Stimulated activated naive CD8-positive, alpha-beta T cell treated with anti-CD3 and anti-CD28 coated beads, Interleukin-15, amount 100 ng/mL, for 72 hours (primary cell): ENCODE measurements at regions not wholly inside any gene's neighbourhood (a gene's known extent, or its start where the extent isn't known, plus 50 kb on each side); places are given as distances from the start of the nearest gene placed in this dataset.
"Not testable (repeated sequence)": the region's sequence is repeated elsewhere in the genome, so short reads cannot be mapped to it uniquely, and the experiment has no call there.

Source experiments
- ATAC-seq: fragments of 150-1000 bp; cut with Tn5 transposase; 2 replicates; pipeline ENCODE4 v1.10.0; 2021; ENCODE audit warnings: mild to moderate bottlenecking, moderate library complexity
- DNase-seq, 2 donors: peaks; one replicate each; pipeline ENCODE4 v3.0.0; 2021 to 2022
- H3K27ac Mint-ChIP-seq, 2 donors: one replicate each; pipeline ENCODE4 v1.8.0; 2022; ENCODE audit warnings: mild to moderate bottlenecking in 2 of 2, mixed read lengths in 2 of 2, moderate library complexity in 2 of 2
- H3K27me3 Mint-ChIP-seq: one replicate; pipeline ENCODE4 v1.8.0; 2022; ENCODE audit warnings: mixed read lengths
- H3K4me1 Mint-ChIP-seq: one replicate; pipeline ENCODE4 v1.8.0; 2022; ENCODE audit warnings: mild to moderate bottlenecking, mixed read lengths
- H3K4me3 Mint-ChIP-seq, 2 donors: one replicate each; pipeline ENCODE4 v1.8.0; 2022; ENCODE audit warnings: mild to moderate bottlenecking in 2 of 2, mixed read lengths in 2 of 2, moderate library complexity in 1 of 2
- H3K9me3 Mint-ChIP-seq, 2 donors: one replicate each; pipeline ENCODE4 v1.8.0; 2022; ENCODE audit warnings: mixed read lengths in 2 of 2

DNA sequence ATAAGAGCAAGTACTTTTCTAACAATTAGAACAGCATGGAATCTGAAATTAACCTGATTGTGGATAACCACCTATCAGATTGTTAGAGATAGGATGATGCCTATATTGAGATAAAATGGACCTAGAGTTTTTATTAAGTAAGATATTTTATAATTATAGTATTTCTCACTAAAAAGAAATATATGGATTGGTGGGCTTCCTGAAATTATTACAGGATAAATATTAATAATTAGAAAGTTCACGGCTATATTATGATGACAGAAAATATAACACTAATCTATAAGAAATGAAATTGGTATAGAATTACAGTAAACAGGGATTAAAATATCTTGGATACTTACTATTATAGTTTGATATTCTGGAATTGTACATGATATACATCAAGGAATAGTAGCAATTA is 378.0 kb upstream of the SPRY2 start:
- Mint-ChIP-seq H3K4me1 (no peaks in the 10 kb centered on the region), H3K27me3 (no peaks in the 10 kb centered on the region), H3K9me3 (peaks cover 0 to 8% of the 10 kb centered on the region in 2 donors), H3K27ac (no peak overlapping the region), H3K4me3 (no peak overlapping the region)
- no peak for ATAC-seq
- no peak for DNase-seq

DNA sequence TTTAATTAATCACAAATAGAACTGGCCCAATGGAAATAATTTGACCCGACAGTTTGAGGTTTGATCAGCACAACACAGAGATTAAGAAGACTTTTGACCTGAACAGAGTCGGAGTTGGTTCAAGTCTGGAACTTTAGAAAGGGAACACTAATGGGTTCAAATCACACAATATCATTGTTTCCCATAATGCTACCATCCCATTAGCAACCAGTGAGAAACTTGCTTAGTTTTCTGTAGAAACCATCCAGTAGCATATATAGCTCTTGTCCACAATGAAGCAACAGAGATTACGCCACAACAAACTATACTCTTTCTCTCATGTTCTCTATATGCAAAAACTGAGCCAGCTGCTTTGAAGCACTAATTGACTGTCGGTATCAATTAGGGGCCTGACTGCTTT is 376.9 kb upstream of the SPRY2 start:
- DNase-seq (no peak), ATAC-seq (no peak)
- Mint-ChIP-seq H3K4me1 (no peaks in the 10 kb centered on the region), H3K9me3 (peaks cover 4 to 8% of the 10 kb centered on the region in 2 donors), H3K27ac (no peak overlapping the region), H3K27me3 (no peaks in the 10 kb centered on the region), H3K4me3 (no peak overlapping the region)

DNA sequence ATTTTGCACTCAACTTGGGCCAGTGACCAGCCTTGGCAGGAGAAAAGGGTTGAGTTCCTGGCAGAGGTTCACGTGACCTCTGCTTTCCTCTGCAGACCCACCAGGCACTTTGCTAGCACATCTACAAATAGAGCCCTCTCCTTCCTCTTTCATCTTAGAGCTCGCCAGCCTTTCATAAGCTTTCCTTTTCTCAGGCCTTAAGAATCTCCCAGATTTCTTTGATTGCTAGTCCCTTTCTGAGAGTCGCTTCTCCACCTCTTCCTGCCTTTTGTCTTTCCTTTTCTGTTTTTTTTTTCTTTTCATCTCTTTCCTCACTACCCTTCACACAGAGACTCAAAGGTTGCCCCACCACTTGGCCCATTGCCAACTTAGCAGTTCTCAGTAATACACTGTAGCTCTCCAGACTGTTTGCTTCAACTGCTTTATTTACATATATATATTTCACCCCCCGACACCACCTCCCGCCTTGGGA is 375.7 kb upstream of the SPRY2 start:
- Mint-ChIP-seq H3K9me3 (peaks cover 4 to 8% of the 10 kb centered on the region in 2 donors), H3K4me1 (no peaks in the 10 kb centered on the region), H3K27ac (no peak overlapping the region), H3K4me3 (no peak overlapping the region), H3K27me3 (no peaks in the 10 kb centered on the region)
- ATAC-seq (no peak), DNase-seq (no peak)

DNA sequence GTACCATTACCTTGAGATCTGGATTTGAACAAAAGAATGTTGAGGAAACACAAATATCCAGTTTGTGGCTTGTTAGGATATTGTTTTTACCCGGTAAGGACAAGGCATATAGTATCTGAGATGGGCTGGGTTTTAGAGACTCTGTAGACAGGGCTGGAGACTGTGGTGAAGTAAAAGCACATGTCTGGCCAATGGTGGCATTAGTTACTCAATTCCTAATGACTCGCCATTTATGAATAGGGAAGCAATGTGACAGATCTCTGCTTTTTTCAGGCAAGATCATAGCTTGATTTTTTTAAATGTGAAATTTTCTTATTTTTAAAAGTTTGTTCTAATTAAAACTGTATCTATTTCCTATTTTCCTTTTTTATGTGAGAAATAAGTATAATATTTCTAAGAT is 371.1 kb upstream of the SPRY2 start:
- Mint-ChIP-seq H3K27ac (no peak overlapping the region), H3K4me1 (no peaks in the 10 kb centered on the region), H3K4me3 (no peak overlapping the region), H3K27me3 (no peaks in the 10 kb centered on the region), H3K9me3 (peaks cover 7 to 8% of the 10 kb centered on the region in 2 donors)
- ATAC-seq (no peak), DNase-seq (no peak)

DNA sequence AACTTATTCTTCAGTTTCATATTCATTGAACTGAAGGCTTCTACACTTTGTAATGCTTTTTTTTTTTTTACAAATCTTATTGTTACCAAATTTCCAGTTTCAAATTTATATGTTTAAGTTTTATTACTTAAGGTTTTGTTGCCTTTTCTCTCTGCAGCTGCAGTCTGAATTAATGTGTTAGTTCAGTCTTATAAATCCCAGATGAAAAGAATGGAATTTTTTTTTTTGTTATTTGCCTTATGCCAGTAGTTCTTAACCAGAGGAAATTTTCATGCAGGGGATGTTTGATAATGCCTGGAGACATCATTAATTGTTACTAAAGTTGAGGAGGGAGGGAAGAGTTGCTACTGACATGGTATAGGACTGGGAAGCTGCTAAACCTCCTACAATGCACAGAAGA is 367.9 kb upstream of the SPRY2 start:
- Mint-ChIP-seq H3K4me1 (no peaks in the 10 kb centered on the region), H3K27ac (no peak overlapping the region), H3K4me3 (no peak overlapping the region), H3K9me3 (peaks cover 0 to 7% of the 10 kb centered on the region in 2 donors), H3K27me3 (no peaks in the 10 kb centered on the region)
- ATAC-seq, result no peak
- DNase-seq, result no peak

DNA sequence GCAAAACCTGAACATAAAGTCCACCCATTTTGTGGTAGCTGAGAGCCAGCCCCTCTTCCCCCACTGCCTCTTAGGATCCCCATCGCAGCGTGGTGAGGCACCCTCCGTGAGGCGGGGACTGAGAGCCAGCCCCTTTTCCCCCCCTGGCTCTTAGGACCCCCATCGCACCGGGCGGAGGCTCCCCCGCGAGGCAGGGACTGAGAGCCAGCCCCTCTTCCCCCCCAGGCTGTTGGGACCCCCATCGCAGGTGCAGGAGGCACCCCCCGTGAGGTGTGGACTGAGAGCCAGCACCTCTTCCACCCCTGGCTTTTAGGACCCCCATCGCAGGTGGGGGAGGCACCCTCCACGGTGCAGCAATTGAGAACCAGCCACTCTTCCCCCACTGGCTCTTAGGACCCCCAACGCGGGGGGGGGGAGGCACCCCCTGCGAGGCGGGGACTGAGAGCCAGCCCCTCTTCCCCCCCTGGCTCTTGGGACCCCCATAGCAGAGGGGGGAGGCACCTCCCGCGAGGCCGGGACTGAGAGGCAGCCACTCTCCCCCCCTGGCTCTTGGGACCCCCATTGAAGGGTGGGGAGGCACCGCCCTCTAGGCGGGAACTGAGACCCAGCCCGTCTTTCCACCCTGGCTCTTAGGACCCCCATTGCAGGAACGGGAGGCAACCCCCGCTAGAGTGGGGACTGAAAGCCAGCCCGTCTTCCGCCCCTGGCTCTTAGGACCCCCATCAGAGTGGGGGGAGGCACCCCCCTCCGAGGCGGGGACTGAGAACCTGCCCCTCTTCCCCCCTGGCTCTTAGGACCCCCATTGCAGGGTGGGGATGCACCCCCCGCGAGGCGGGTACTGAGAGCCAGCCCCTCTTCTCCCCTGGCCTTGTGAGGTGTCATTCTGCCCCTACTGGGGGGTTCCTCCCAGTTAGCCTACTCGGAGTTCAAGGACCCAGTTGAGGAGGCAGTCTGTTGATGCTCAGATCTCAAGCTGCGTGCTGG is 366.4 kb upstream of the SPRY2 start:
- Mint-ChIP-seq H3K9me3 (peaks cover 2 to 4% of the 10 kb centered on the region in 2 donors), H3K4me3 (no peak overlapping the region), H3K27ac (no peak overlapping the region), H3K4me1 (no peaks in the 10 kb centered on the region), H3K27me3 (no peaks in the 10 kb centered on the region)
- DNase-seq, result no peak
- ATAC-seq, result peak; percentile 43

DNA sequence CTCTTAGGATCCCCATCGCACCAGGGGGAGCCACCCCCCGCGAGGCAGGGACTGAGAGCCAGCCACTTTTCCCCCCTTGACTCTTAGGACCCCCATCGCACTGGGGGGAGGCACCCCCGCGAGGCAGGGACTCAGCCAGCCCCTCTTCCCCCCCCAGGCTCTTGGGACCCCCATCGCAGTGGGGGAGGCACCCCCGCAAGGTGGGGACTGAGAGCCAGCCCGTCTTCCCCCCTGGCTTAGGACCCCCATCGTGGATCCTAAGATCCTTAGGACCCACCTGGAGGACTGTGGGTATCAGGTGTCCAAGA is 365.2 kb upstream of the SPRY2 start:
- H3K27me3 Mint-ChIP-seq, result no peaks in the 10 kb centered on the region

DNA sequence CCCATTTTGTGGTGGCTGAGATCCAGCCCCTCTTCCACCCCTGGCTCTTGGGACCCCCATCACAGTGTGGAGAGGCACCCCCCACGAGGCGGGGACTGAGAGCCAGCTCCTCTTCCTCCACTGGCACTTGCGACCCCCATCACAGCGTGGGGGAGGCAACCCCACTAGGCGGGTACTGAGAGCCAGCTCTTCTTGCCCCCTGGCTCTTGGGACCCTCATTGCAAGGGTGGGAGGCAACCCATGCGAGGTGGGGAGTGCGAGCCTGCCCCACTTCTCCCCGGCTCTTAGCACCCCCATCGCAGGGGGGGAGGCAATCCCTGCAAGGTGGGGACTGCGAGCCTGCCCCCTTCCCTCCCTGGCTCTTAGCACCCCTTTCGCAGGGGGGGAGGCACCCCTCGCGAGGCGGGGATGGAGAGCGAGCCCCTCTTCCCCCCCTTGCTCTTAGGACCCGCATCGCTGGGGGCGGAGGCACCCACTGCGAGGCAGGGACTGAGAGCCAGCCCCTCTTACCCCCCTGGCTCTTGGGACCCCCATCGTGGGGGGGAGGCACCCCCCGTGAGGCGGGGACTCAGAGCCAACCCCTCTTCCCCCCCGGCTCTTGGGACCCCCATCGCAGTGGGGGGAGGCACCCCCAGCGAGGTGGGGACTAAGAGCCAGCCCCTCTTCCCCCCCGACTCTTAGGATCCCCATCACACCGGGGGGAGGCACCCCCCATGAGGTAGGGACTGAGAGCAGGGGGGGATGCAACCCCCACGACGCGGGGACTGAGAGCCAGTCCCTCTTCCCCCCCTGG is 364.6 kb upstream of the SPRY2 start:
- Mint-ChIP-seq H3K4me1 (no peaks in the 10 kb centered on the region), H3K4me3 (no peak overlapping the region), H3K27me3 (no peaks in the 10 kb centered on the region), H3K9me3 (peaks cover 4 to 13% of the 10 kb centered on the region in 2 donors), H3K27ac (no peak overlapping the region)
- ATAC-seq (peak; percentile 69), DNase-seq (no peak)

More for the DNA sequence above, 365.2 kb upstream of the SPRY2 start:
- no peak for DNase-seq
- Mint-ChIP-seq H3K4me3 (no peak overlapping the region), H3K9me3 (peaks cover 4 to 13% of the 10 kb centered on the region in 2 donors), H3K27ac (no peak overlapping the region), H3K4me1 (no peaks in the 10 kb centered on the region)
- ATAC-seq, result peak; percentile 39

DNA sequence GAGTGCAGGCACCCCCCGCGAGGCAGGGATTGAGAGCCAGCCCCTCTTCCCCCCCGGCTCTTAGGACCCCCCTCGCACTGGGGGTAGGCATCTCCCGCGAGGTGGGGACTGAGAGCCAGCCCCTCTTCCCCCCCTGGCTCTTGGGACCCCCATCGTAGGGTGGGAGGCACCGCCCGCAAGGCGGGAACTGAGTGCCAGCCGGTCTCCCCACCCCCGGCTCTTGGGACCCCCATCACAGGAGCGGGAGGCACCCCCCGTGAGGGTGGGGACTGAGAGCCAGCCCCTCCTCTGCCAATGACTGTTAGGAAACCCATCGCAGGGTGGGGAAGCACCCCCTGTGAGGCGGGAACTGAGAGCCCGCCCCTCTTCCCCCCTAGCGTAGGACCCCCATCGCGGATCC is 363.4 kb upstream of the SPRY2 start:
- DNase-seq (no peak), ATAC-seq (peak; percentile 49)
- no peak overlapping the region for H3K27ac Mint-ChIP-seq
- H3K27me3 Mint-ChIP-seq, result no peaks in the 10 kb centered on the region
- peaks cover 0 to 13% of the 10 kb centered on the region in 2 donors for H3K9me3 Mint-ChIP-seq
- H3K4me3 Mint-ChIP-seq, result no peak overlapping the region
- no peaks in the 10 kb centered on the region for H3K4me1 Mint-ChIP-seq

DNA sequence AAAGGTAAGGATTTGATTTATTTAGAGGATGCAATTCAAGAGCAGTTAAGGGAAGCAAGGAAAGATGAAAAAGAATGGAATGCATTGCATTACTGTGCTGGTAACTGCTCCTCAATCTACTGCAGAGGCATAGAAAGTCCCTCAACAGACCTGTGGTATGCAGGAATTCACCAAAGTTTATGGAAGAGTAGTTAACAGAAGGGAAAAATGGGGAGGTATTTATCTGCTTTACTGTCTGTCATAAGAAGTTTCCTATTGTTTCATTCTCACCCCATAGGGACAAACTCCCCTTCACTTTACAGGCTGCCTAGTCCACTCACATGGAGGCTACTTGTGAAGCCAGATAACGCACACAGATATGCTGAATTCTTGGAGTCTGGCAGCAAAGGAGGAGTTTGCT is 354.9 kb upstream of the SPRY2 start:
- Mint-ChIP-seq H3K27me3 (no peaks in the 10 kb centered on the region), H3K27ac (no peak overlapping the region), H3K9me3 (peaks cover 3 to 20% of the 10 kb centered on the region in 2 donors), H3K4me1 (no peaks in the 10 kb centered on the region), H3K4me3 (no peak overlapping the region)
- ATAC-seq, result no peak
- DNase-seq, result no peak

DNA sequence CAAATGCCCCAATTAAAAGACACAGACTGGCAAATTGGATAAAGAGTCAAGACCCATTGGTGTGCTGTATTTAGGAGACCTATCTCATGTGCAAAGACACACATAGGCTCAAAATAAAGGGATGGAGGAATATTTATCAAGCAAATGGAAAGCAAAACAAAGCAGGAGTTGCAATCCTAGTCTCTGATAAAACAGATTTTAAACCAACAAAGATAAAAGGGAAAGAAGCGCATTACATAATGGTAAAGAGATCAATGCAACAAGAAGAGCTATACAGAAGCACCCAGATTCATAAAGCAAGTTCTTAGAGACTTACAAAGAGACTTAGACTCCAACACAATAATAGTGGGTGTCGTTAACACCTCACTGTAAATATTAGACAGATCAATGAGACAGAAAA is 350.9 kb upstream of the SPRY2 start:
- ATAC-seq, H3K4me3 Mint-ChIP-seq, H3K4me1 Mint-ChIP-seq, DNase-seq, H3K27ac Mint-ChIP-seq, H3K27me3 Mint-ChIP-seq: not testable (repeated sequence)
- H3K9me3 Mint-ChIP-seq, result peaks cover 8 to 26% of the 10 kb centered on the region in 2 donors

DNA sequence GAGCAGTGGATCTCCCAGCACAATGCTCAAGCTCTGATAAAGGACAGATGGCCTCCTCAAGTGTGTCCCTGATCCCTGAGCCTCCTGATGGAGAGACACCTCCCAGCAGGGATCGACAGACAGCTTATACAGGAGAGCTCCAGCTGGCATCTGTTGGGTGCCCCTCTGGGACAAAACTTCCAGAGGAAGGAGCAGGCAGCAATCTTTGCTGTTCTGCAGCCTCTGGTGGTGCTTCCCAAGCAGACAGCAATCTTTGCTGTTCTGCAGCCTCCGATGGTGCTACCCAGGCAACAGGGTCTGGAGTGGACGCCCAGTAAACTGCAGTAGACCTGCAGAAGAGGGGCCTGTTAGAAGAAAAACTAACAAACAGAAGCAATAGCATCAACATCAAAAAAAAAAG is 349.3 kb upstream of the SPRY2 start:
- DNase-seq (no peak), ATAC-seq (no peak)
- H3K27me3 Mint-ChIP-seq, result no peaks in the 10 kb centered on the region
- H3K27ac Mint-ChIP-seq, result no peak overlapping the region
- H3K4me3 Mint-ChIP-seq, result no peak overlapping the region
- peaks cover 8 to 26% of the 10 kb centered on the region in 2 donors for H3K9me3 Mint-ChIP-seq
- H3K4me1 Mint-ChIP-seq, result no peaks in the 10 kb centered on the region

DNA sequence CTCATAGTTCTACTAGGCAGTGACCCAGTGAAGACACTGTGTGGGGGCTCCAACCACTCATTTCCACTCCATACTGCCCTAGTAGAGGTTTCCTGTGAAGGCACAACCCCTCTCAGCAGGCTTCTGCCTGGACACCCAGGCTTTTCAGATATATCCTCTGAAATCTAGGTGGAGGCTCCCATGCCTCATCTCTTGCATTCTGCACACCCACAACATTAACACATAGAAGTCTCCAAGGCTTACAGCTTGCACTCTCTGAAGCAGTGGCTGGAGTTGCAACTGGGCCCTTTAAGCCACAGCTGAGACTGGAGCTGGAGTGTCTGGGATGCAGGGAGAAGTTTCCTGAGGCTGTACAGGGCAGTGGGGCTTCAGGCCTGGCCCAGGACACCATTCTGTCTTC is 347.7 kb upstream of the SPRY2 start:
- Mint-ChIP-seq H3K9me3 (peaks cover 8 to 23% of the 10 kb centered on the region in 2 donors), H3K4me3 (no peak overlapping the region), H3K27ac (no peak overlapping the region), H3K4me1 (no peaks in the 10 kb centered on the region), H3K27me3 (no peaks in the 10 kb centered on the region)
- no peak for DNase-seq
- no peak for ATAC-seq

DNA sequence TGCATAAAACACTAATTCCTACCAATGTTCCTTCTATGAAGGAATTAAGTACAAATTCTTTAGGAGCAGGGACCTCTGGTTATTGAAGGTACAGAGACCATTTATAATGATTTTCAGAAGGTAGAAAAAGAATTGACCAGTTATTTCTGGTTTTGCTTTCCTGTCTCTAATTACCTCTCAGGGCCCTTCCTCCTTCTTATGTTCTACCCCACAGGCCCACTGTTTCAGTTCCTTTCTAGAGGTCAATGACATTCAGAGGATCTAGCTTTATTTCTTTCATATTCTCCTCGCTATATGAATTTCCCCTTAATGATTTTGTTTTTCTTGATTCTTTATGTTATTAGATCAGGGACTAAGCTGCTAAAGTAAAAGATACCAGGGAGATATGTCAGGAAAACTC is 345.0 kb upstream of the SPRY2 start:
- H3K4me3 Mint-ChIP-seq, result no peak overlapping the region
- no peak for DNase-seq
- H3K27ac Mint-ChIP-seq, result no peak overlapping the region
- H3K9me3 Mint-ChIP-seq, result peaks cover 6 to 7% of the 10 kb centered on the region in 2 donors
- no peak for ATAC-seq
- H3K27me3 Mint-ChIP-seq, result no peaks in the 10 kb centered on the region
- no peaks in the 10 kb centered on the region for H3K4me1 Mint-ChIP-seq

DNA sequence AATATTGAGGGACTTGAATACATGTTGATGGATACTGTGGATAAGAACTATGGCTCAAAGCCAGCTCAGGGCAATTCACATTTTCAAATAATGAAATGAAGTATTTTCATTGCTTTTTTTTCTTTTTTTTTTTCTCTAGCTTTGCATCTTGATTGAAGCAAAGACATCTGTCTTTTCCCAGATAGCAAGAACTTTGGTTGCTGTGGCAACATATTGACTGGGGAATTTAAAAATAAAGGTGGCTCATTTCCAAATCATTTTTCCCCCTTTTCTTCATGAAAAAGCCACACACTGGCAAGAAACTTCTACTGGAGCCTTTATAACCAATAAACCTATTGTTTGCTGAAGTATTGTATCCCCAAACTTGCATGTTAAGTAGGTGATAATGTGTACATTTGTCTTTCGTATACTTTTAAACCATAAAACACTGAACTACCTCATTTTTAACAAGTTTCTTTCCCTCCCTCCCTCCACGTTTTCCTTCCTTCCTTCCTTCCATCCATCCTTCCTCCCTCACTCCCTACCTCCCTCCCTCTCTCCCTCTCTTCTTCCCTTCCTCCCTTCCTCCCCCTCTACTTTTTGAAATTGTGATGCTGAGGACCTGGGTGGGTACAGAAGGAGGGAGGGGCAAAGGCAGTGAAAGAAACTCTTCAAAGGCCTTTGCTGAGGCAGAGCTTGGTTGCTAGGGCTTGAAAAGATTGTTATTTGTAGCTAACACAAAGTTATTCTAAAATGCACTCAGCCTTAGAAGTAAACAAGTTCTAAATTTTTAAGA is 343.5 kb upstream of the SPRY2 start:
- Mint-ChIP-seq H3K4me1 (no peaks in the 10 kb centered on the region), H3K9me3 (peaks cover 0 to 5% of the 10 kb centered on the region in 2 donors), H3K4me3 (no peak overlapping the region), H3K27ac (no peak overlapping the region), H3K27me3 (no peaks in the 10 kb centered on the region)
- DNase-seq, result no peak
- ATAC-seq, result no peak
